ENCODE measurements at regions not wholly inside any gene's neighbourhood (a gene's known extent, or its start where the extent isn't known, plus 50 kb on each side); places are given as distances from the start of the nearest gene placed in this dataset.

DNA sequence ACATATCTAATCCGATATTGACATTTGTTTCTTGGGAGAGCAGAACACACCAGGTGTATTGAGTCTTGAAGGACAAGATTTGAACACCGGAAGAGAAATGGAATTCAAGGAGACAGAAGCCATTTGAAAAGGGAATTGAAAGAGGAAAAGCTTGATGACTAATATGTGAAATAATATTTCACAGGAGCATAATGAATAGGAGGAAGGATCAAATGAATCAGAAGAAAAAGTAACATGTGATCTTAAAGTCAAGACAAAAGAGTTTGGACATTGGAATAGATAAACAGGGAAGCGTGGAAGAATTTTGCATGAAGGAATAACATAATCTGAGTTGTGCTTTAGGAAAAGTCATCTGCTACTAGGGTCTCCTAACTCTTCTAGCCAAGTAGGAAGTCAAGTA, 145.5 kb upstream of the PDHA2 start:
- TF ChIP-seq, protein P1, sequence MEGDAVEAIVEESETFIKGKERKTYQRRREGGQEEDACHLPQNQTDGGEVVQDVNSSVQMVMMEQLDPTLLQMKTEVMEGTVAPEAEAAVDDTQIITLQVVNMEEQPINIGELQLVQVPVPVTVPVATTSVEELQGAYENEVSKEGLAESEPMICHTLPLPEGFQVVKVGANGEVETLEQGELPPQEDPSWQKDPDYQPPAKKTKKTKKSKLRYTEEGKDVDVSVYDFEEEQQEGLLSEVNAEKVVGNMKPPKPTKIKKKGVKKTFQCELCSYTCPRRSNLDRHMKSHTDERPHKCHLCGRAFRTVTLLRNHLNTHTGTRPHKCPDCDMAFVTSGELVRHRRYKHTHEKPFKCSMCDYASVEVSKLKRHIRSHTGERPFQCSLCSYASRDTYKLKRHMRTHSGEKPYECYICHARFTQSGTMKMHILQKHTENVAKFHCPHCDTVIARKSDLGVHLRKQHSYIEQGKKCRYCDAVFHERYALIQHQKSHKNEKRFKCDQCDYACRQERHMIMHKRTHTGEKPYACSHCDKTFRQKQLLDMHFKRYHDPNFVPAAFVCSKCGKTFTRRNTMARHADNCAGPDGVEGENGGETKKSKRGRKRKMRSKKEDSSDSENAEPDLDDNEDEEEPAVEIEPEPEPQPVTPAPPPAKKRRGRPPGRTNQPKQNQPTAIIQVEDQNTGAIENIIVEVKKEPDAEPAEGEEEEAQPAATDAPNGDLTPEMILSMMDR (IDR thresholded peaks at IDR 0.05), result no peak
- TF ChIP-seq, protein P2, sequence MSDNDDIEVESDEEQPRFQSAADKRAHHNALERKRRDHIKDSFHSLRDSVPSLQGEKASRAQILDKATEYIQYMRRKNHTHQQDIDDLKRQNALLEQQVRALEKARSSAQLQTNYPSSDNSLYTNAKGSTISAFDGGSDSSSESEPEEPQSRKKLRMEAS (IDR thresholded peaks at IDR 0.05; ENCODE audit: low read depth), result no peak
- TF ChIP-seq RAD21 (IDR thresholded peaks at IDR 0.05; ENCODE audit: low read length) (no peak), RFX5 (IDR thresholded peaks at IDR 0.05; ENCODE audit: low read length) (no peak), FOSL2 (IDR thresholded peaks at IDR 0.05; ENCODE audit: borderline replicate concordance, low read depth) (no peak), POLR2AphosphoS5 (IDR thresholded peaks at IDR 0.05; ENCODE audit: low read depth, low read length) (no peak), ELF1 (IDR thresholded peaks at IDR 0.05) (no peak), CHD2 (IDR thresholded peaks at IDR 0.05; ENCODE audit: low read length, partially characterized antibody) (no peak), EZH2phosphoT487 (IDR thresholded peaks at IDR 0.05; ENCODE audit: borderline replicate concordance, low read depth) (no peak)
- TF ChIP-seq, protein P3, sequence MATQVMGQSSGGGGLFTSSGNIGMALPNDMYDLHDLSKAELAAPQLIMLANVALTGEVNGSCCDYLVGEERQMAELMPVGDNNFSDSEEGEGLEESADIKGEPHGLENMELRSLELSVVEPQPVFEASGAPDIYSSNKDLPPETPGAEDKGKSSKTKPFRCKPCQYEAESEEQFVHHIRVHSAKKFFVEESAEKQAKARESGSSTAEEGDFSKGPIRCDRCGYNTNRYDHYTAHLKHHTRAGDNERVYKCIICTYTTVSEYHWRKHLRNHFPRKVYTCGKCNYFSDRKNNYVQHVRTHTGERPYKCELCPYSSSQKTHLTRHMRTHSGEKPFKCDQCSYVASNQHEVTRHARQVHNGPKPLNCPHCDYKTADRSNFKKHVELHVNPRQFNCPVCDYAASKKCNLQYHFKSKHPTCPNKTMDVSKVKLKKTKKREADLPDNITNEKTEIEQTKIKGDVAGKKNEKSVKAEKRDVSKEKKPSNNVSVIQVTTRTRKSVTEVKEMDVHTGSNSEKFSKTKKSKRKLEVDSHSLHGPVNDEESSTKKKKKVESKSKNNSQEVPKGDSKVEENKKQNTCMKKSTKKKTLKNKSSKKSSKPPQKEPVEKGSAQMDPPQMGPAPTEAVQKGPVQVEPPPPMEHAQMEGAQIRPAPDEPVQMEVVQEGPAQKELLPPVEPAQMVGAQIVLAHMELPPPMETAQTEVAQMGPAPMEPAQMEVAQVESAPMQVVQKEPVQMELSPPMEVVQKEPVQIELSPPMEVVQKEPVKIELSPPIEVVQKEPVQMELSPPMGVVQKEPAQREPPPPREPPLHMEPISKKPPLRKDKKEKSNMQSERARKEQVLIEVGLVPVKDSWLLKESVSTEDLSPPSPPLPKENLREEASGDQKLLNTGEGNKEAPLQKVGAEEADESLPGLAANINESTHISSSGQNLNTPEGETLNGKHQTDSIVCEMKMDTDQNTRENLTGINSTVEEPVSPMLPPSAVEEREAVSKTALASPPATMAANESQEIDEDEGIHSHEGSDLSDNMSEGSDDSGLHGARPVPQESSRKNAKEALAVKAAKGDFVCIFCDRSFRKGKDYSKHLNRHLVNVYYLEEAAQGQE (IDR thresholded peaks at IDR 0.05; ENCODE audit: low read depth, low read length), result no peak

Data from SK-N-SH (cell line).